ENCODE measurements at regions not wholly inside any gene's neighbourhood (a gene's known extent, or its start where the extent isn't known, plus 50 kb on each side); places are given as distances from the start of the nearest gene placed in this dataset.
A peak's percentile ranks its signal among the peaks of the same experiment; 100 is the strongest.
"Not testable (repeated sequence)": the region's sequence is repeated elsewhere in the genome, so short reads cannot be mapped to it uniquely, and the experiment has no call there.

- no peak overlapping the region for H3K4me3 ChIP-seq (ENCODE audit: low read depth, low read length)
- no peaks in the 10 kb centered on the region for H3K79me2 ChIP-seq (ENCODE audit: control insufficient read depth, insufficient read depth, low read length, unreplicated experiment)
- no peak overlapping the region for H2AFZ ChIP-seq (ENCODE audit: low read length, unreplicated experiment)
- no peak overlapping the region for H3K27ac ChIP-seq (ENCODE audit: low read depth, low read length)
- H3K4me1 ChIP-seq (ENCODE audit: control insufficient read depth, insufficient read depth, low read length, unreplicated experiment): no peaks in the 10 kb centered on the region
- no peaks in the 10 kb centered on the region for H3K36me3 ChIP-seq (ENCODE audit: insufficient read depth, low read length)
- peaks cover 11% of the 10 kb centered on the region for H3K27me3 ChIP-seq (ENCODE audit: insufficient read depth, low read length)
Measured at GRCh38 chr17:64784353-64785010, 122.4 kb upstream of the SMURF2 start.

GRCh38 chr17:64783556-64784352 lies 121.6 kb upstream of the SMURF2 start:
- Histone ChIP-seq H3K79me2 (ENCODE audit: control insufficient read depth, insufficient read depth, low read length, unreplicated experiment) (no peaks in the 10 kb centered on the region), H3K4me3 (ENCODE audit: low read depth, low read length) (no peak overlapping the region), H3K4me1 (ENCODE audit: control insufficient read depth, insufficient read depth, low read length, unreplicated experiment) (no peaks in the 10 kb centered on the region), H3K27me3 (ENCODE audit: insufficient read depth, low read length) (peaks cover 19% of the 10 kb centered on the region), H2AFZ (ENCODE audit: low read length, unreplicated experiment) (no peak overlapping the region), H3K27ac (ENCODE audit: low read depth, low read length) (no peak overlapping the region), H3K36me3 (ENCODE audit: insufficient read depth, low read length) (no peaks in the 10 kb centered on the region)

GRCh38 chr17:64783031-64783461 lies 120.9 kb upstream of the SMURF2 start:
- Histone ChIP-seq H3K4me3 (ENCODE audit: low read depth, low read length) (no peak overlapping the region), H3K79me2 (ENCODE audit: control insufficient read depth, insufficient read depth, low read length, unreplicated experiment) (no peaks in the 10 kb centered on the region), H3K27ac (ENCODE audit: low read depth, low read length) (no peak overlapping the region), H3K36me3 (ENCODE audit: insufficient read depth, low read length) (no peaks in the 10 kb centered on the region), H3K4me1 (ENCODE audit: control insufficient read depth, insufficient read depth, low read length, unreplicated experiment) (no peaks in the 10 kb centered on the region), H3K27me3 (ENCODE audit: insufficient read depth, low read length) (peaks cover 20% of the 10 kb centered on the region), H2AFZ (ENCODE audit: low read length, unreplicated experiment) (no peak overlapping the region)

- H3K4me3 ChIP-seq (ENCODE audit: low read depth, low read length): no peak overlapping the region
- no peak overlapping the region for H3K27ac ChIP-seq (ENCODE audit: low read depth, low read length)
- no peak overlapping the region for H2AFZ ChIP-seq (ENCODE audit: low read length, unreplicated experiment)
- H3K79me2 ChIP-seq (ENCODE audit: control insufficient read depth, insufficient read depth, low read length, unreplicated experiment): no peaks in the 10 kb centered on the region
- H3K27me3 ChIP-seq (ENCODE audit: insufficient read depth, low read length): peaks cover 20% of the 10 kb centered on the region
- H3K4me1 ChIP-seq (ENCODE audit: control insufficient read depth, insufficient read depth, low read length, unreplicated experiment): peaks cover 5% of the 10 kb centered on the region
- no peaks in the 10 kb centered on the region for H3K36me3 ChIP-seq (ENCODE audit: insufficient read depth, low read length)
Measured at GRCh38 chr17:64781810-64782555, 119.9 kb upstream of the SMURF2 start.

- Histone ChIP-seq H3K36me3 (ENCODE audit: insufficient read depth, low read length) (no peaks in the 10 kb centered on the region), H2AFZ (ENCODE audit: low read length, unreplicated experiment) (no peak overlapping the region), H3K27me3 (ENCODE audit: insufficient read depth, low read length) (peaks cover 20% of the 10 kb centered on the region), H3K27ac (ENCODE audit: low read depth, low read length) (no peak overlapping the region), H3K4me1 (ENCODE audit: control insufficient read depth, insufficient read depth, low read length, unreplicated experiment) (peaks cover 5% of the 10 kb centered on the region), H3K4me3 (ENCODE audit: low read depth, low read length) (peak overlapping the region; percentile 60), H3K79me2 (ENCODE audit: control insufficient read depth, insufficient read depth, low read length, unreplicated experiment) (no peaks in the 10 kb centered on the region)
Measured at GRCh38 chr17:64781014-64781756, 119.1 kb upstream of the SMURF2 start.

GRCh38 chr17:64780096-64781013 lies 118.2 kb upstream of the SMURF2 start:
- peaks cover 20% of the 10 kb centered on the region for H3K27me3 ChIP-seq (ENCODE audit: insufficient read depth, low read length)
- no peak overlapping the region for H3K27ac ChIP-seq (ENCODE audit: low read depth, low read length)
- H3K4me1 ChIP-seq (ENCODE audit: control insufficient read depth, insufficient read depth, low read length, unreplicated experiment): peaks cover 5% of the 10 kb centered on the region
- no peaks in the 10 kb centered on the region for H3K79me2 ChIP-seq (ENCODE audit: control insufficient read depth, insufficient read depth, low read length, unreplicated experiment)
- peak overlapping the region; percentile 60 for H3K4me3 ChIP-seq (ENCODE audit: low read depth, low read length)
- no peak overlapping the region for H2AFZ ChIP-seq (ENCODE audit: low read length, unreplicated experiment)
- no peaks in the 10 kb centered on the region for H3K36me3 ChIP-seq (ENCODE audit: insufficient read depth, low read length)

- H3K4me3 ChIP-seq (ENCODE audit: low read depth, low read length): 0 out of 2 replicates have a peak overlapping the region, but pooled peaks have one; percentile 60
- H3K36me3 ChIP-seq (ENCODE audit: insufficient read depth, low read length): no peaks in the 10 kb centered on the region
- H3K4me1 ChIP-seq (ENCODE audit: control insufficient read depth, insufficient read depth, low read length, unreplicated experiment): peaks cover 5% of the 10 kb centered on the region
- H3K79me2 ChIP-seq (ENCODE audit: control insufficient read depth, insufficient read depth, low read length, unreplicated experiment): no peaks in the 10 kb centered on the region
- no peak overlapping the region for H2AFZ ChIP-seq (ENCODE audit: low read length, unreplicated experiment)
- H3K27me3 ChIP-seq (ENCODE audit: insufficient read depth, low read length): peaks cover 20% of the 10 kb centered on the region
- no peak overlapping the region for H3K27ac ChIP-seq (ENCODE audit: low read depth, low read length)
Measured at GRCh38 chr17:64779376-64780095, 117.4 kb upstream of the SMURF2 start.

GRCh38 chr17:64779098-64779375 lies 116.9 kb upstream of the SMURF2 start:
- H3K27me3 ChIP-seq (ENCODE audit: insufficient read depth, low read length): peaks cover 20% of the 10 kb centered on the region
- not testable (repeated sequence) for H3K4me3 ChIP-seq (ENCODE audit: low read depth, low read length); H2AFZ ChIP-seq (ENCODE audit: low read length, unreplicated experiment); H3K27ac ChIP-seq (ENCODE audit: low read depth, low read length); H3K4me1 ChIP-seq (ENCODE audit: control insufficient read depth, insufficient read depth, low read length, unreplicated experiment); H3K79me2 ChIP-seq (ENCODE audit: control insufficient read depth, insufficient read depth, low read length, unreplicated experiment); H3K36me3 ChIP-seq (ENCODE audit: insufficient read depth, low read length)

- Histone ChIP-seq H3K36me3 (ENCODE audit: insufficient read depth, low read length) (no peaks in the 10 kb centered on the region), H3K4me1 (ENCODE audit: control insufficient read depth, insufficient read depth, low read length, unreplicated experiment) (peaks cover 5% of the 10 kb centered on the region), H3K4me3 (ENCODE audit: low read depth, low read length) (no peak overlapping the region), H3K27me3 (ENCODE audit: insufficient read depth, low read length) (peaks cover 20% of the 10 kb centered on the region), H3K27ac (ENCODE audit: low read depth, low read length) (no peak overlapping the region), H2AFZ (ENCODE audit: low read length, unreplicated experiment) (no peak overlapping the region), H3K79me2 (ENCODE audit: control insufficient read depth, insufficient read depth, low read length, unreplicated experiment) (no peaks in the 10 kb centered on the region)
Measured at GRCh38 chr17:64778240-64779097, 116.4 kb upstream of the SMURF2 start.
